VCaP (cell line): ENCODE measurements at regions not wholly inside any gene's neighbourhood (a gene's known extent, or its start where the extent isn't known, plus 50 kb on each side); places are given as distances from the start of the nearest gene placed in this dataset.

Source experiments
- H3K27ac ChIP-seq: fragments of 450-650 bp; 2 replicates; pipeline ENCODE4 v1.5.1; 2017
- TF ChIP-seq, protein P1 (sequence below): fragments of 450-650 bp; conservative IDR thresholded peaks from 2 replicates; pipeline ENCODE4 v1.5.1; 2017; ENCODE audit warnings: mild to moderate bottlenecking, moderate library complexity

DNA sequence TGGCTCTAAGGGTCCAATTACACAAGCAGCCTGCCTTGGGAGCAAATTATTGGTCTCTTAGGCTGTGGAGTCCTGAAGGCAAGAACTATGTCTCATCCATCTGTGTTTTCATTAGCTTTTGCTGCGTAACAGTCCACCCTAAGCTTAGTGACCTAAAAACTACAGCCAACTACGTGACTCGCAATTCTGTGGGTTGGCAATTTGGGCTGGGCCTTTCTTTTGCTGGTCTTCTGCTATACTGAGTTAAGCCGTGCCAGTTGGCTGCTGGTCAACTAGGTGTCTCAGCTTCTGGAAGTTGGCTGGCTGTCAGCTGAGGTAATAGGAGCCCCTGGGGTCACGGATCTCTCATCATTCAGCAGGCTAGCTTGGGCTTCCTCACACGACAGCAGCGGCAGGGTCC lies 205.6 kb upstream of the S100G start:
- TF ChIP-seq, protein P1, sequence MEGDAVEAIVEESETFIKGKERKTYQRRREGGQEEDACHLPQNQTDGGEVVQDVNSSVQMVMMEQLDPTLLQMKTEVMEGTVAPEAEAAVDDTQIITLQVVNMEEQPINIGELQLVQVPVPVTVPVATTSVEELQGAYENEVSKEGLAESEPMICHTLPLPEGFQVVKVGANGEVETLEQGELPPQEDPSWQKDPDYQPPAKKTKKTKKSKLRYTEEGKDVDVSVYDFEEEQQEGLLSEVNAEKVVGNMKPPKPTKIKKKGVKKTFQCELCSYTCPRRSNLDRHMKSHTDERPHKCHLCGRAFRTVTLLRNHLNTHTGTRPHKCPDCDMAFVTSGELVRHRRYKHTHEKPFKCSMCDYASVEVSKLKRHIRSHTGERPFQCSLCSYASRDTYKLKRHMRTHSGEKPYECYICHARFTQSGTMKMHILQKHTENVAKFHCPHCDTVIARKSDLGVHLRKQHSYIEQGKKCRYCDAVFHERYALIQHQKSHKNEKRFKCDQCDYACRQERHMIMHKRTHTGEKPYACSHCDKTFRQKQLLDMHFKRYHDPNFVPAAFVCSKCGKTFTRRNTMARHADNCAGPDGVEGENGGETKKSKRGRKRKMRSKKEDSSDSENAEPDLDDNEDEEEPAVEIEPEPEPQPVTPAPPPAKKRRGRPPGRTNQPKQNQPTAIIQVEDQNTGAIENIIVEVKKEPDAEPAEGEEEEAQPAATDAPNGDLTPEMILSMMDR, result no peak
- H3K27ac ChIP-seq, result no peak overlapping the region

DNA sequence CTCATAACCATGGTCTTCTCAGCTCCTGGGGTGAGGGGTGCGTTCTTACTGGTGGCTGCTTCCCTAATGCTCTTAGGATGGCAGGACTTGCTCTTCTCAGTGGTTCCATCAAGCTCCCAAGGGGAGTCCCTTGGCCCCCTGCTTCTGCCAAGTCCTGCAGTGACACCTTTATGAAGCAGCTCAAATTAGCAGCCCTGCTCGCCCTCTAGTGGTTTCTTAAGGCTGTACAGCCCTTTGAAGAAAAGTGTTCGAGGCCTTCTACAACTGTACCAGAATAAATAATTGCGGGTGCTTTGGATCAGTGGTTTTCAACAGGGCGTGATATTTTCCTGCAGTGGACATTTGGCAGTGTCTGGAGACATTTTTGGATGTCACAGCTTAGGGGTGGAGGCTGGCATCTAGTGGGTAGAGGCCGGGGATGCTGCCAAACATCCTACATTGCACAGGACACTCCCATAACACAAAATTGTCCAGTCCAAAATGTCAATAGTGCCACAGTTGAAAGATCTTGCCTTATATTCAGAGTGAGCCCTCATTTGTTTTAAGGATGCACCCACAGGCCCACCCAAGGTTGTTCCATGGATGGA lies 204.7 kb upstream of the S100G start:
- TF ChIP-seq, protein P1, result peak; percentile 75

DNA sequence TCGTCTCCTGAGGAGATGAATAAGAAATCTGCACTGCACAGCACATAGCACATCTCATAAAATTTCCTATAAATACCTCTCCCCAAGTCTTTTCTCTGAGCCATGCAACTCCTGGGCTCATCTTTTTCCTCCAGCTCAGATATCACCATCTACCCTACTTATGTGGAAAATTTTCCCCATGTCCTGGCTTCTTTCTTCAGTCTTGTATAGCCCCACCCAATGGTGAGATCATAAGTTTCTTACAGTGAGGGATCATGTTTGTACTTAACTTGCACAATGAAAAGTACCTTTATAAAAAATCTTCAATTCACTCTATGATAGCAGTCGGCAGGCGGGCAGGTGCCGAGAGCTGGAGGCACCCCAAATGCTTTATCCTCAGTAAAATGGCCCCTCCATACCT lies 198.6 kb upstream of the S100G start:
- H3K27ac ChIP-seq, result no peak overlapping the region
- TF ChIP-seq, protein P1, result no peak

More for the DNA sequence above, 204.7 kb upstream of the S100G start:
- H3K27ac ChIP-seq, result no peak overlapping the region

DNA sequence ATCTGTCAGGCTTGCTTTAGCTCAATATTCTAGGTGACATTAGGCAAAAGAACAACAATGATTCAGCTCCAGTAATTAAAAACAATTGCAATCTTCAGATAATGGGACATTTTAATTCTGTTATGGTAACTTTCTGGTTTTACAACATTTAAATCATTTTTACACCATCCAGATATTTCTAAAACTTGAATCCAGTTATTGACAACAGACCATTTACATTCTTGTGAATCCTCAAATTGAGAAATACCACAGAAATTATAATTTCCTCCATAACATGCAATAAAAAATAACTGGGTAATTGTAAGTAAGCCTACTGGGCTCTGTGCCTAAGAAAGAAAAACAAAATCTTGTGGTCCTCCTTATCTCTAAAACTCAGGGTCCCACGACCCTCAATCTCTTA lies 195.0 kb upstream of the S100G start:
- no peak overlapping the region for H3K27ac ChIP-seq
- TF ChIP-seq, protein P1, result no peak

DNA sequence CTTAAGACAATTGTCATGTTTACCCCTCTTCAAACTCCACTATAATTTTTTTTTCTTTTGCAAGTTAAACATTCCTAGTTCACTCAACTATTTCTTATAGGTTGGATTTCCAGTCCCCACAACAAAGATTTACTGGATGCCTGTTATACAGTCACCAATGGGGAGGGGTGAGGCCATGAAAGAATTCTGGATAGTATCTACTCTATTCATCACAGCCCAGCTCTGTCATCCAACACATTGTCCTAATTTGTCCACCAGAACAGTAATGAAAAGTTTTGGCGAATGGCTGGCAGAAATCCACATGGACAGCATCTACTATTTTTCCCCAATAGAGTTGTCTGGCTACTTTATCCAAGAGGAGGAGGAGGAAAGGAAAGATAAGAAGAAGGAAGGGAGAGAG lies 192.7 kb upstream of the S100G start:
- TF ChIP-seq, protein P1, result no peak
- H3K27ac ChIP-seq, result no peak overlapping the region

DNA sequence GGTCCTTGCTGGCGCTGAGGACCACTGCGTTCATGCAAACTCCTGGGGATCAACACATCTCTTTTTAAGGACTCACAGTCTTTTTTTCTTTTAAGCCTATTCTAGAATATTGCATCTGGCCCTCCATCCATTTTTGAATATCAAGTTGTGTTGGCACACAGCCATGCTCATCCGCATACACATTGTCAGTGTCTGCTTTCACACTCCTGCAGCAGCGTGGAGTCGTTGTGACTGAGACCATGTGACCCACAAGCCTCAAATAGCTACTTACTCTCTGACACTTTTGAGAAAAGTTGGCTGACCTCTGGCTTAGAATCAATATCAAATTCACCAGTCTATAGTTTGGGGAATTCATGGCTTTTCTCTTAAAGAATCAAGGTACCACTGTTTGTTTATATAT lies 191.8 kb upstream of the S100G start:
- H3K27ac ChIP-seq, result no peak overlapping the region
- TF ChIP-seq, protein P1, result no peak

DNA sequence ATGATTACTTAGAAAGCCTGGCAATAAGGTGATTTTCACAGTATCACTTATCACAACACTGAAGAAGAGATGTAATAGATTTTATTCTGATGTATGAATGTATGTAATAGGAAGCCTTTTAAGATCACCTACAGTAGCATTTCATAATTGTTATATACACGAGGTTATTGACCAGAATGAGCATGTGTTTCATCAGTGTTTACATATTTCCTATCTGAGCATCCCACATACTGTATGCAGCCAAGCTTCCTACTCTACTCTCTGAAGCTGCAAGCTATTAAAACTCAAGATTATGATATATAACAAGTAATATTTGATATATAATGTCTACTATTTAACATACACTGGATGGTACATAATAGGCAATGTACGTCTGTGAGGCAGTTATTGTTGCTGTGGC lies 190.9 kb upstream of the S100G start:
- no peak overlapping the region for H3K27ac ChIP-seq
- TF ChIP-seq, protein P1, result no peak
